BE2C (cell line): ENCODE measurements at regions not wholly inside any gene's neighbourhood (a gene's known extent, or its start where the extent isn't known, plus 50 kb on each side); places are given as distances from the start of the nearest gene placed in this dataset.

Experiments
- DNase-seq: peaks from one replicate; pipeline ENCODE4 v3.0.0-alpha.2; 2020
- H3K27me3 ChIP-seq: fragments of 250-450 bp; sonication (Bioruptor Pico); 2 replicates; pipeline ENCODE4 v1.5.1; 2020; ENCODE audit warnings: mild to moderate bottlenecking
- H3K36me3 ChIP-seq: fragments of 250-450 bp; sonication (Bioruptor Pico); 2 replicates; pipeline ENCODE4 v1.5.1; 2020; ENCODE audit warnings: mild to moderate bottlenecking
- H3K4me1 ChIP-seq: fragments of 250-450 bp; sonication (Bioruptor Pico); 2 replicates; pipeline ENCODE4 v1.5.1; 2020
- H3K4me3 ChIP-seq: 2 replicates; pipeline ENCODE4 v1.5.1; 2011; ENCODE audit warnings: low read depth, low read length
- H3K9me3 ChIP-seq: fragments of 250-450 bp; sonication (Bioruptor Pico); 2 replicates; pipeline ENCODE4 v1.5.1; 2020
- CTCF ChIP-seq: IDR thresholded peaks from 2 replicates; pipeline ENCODE4 v1.5.1; 2012; ENCODE audit warnings: mild to moderate bottlenecking, low read depth, low read length

GRCh38 chr13:74646091-74646490 is 511.9 kb upstream of the KLF12 start:
- Histone ChIP-seq H3K4me1 (peaks cover 9% of the 10 kb centered on the region), H3K4me3 (no peak overlapping the region), H3K9me3 (no peaks in the 10 kb centered on the region), H3K27me3 (no peaks in the 10 kb centered on the region), H3K36me3 (no peaks in the 10 kb centered on the region)
- peak; percentile 19 for DNase-seq
- no peak for TF ChIP-seq CTCF

GRCh38 chr13:74645586-74645985 is 511.4 kb upstream of the KLF12 start:
- TF ChIP-seq CTCF: no peak
- Histone ChIP-seq H3K4me3 (no peak overlapping the region), H3K36me3 (no peaks in the 10 kb centered on the region), H3K4me1 (peaks cover 12% of the 10 kb centered on the region), H3K27me3 (no peaks in the 10 kb centered on the region), H3K9me3 (no peaks in the 10 kb centered on the region)
- no peak for DNase-seq

- H3K4me3 ChIP-seq: no peak overlapping the region
- TF ChIP-seq CTCF: no peak
- H3K36me3 ChIP-seq: no peaks in the 10 kb centered on the region
Measured at GRCh38 chr13:74644229-74644628, 510.0 kb upstream of the KLF12 start.

GRCh38 chr13:74641586-74641985 is 507.4 kb upstream of the KLF12 start:
- DNase-seq: peak; percentile 12
- TF ChIP-seq CTCF: no peak
- Histone ChIP-seq H3K9me3 (no peaks in the 10 kb centered on the region), H3K36me3 (no peaks in the 10 kb centered on the region), H3K4me1 (peaks cover 12% of the 10 kb centered on the region), H3K4me3 (no peak overlapping the region), H3K27me3 (no peaks in the 10 kb centered on the region)

More at GRCh38 chr13:74644229-74644628, 510.0 kb upstream of the KLF12 start:
- Histone ChIP-seq H3K27me3 (no peaks in the 10 kb centered on the region), H3K9me3 (no peaks in the 10 kb centered on the region), H3K4me1 (peaks cover 15% of the 10 kb centered on the region)
- DNase-seq: no peak

GRCh38 chr13:74633734-74634133 is 499.5 kb upstream of the KLF12 start:
- TF ChIP-seq CTCF: no peak
- no peak for DNase-seq
- Histone ChIP-seq H3K9me3 (no peaks in the 10 kb centered on the region), H3K4me3 (no peak overlapping the region), H3K36me3 (no peaks in the 10 kb centered on the region), H3K27me3 (no peaks in the 10 kb centered on the region), H3K4me1 (no peaks in the 10 kb centered on the region)

GRCh38 chr13:74629985-74630384 is 495.8 kb upstream of the KLF12 start:
- H3K4me3 ChIP-seq: no peak overlapping the region
- no peak for TF ChIP-seq CTCF
- no peaks in the 10 kb centered on the region for H3K9me3 ChIP-seq
- no peaks in the 10 kb centered on the region for H3K4me1 ChIP-seq
- no peaks in the 10 kb centered on the region for H3K36me3 ChIP-seq
- DNase-seq: no peak
- H3K27me3 ChIP-seq: no peaks in the 10 kb centered on the region
